ENCODE measurements at regions not wholly inside any gene's neighbourhood (a gene's known extent, or its start where the extent isn't known, plus 50 kb on each side); places are given as distances from the start of the nearest gene placed in this dataset.
"Not testable (repeated sequence)": the region's sequence is repeated elsewhere in the genome, so short reads cannot be mapped to it uniquely, and the experiment has no call there.

DNA sequence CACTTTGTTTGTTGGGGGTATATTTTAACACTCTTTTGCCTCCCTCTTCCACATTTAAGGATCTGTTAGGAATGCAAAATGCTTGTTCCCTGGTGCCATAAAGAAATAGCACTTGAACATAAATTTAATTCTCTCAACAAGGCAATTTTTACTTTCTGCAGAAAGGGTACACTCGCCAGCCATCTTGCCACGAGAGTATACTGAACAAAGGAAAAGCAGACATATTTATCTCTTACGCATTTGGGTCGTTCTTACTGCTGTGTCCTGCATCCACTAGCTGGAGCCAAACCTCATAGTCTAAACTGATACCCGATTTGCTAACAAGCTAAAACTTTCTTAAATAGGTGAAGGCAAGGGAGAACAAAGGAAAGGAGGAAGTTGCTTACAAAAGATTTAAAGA, 129.5 kb downstream of the B3GNT2 start:
- DNase-seq, result no peak

DNA sequence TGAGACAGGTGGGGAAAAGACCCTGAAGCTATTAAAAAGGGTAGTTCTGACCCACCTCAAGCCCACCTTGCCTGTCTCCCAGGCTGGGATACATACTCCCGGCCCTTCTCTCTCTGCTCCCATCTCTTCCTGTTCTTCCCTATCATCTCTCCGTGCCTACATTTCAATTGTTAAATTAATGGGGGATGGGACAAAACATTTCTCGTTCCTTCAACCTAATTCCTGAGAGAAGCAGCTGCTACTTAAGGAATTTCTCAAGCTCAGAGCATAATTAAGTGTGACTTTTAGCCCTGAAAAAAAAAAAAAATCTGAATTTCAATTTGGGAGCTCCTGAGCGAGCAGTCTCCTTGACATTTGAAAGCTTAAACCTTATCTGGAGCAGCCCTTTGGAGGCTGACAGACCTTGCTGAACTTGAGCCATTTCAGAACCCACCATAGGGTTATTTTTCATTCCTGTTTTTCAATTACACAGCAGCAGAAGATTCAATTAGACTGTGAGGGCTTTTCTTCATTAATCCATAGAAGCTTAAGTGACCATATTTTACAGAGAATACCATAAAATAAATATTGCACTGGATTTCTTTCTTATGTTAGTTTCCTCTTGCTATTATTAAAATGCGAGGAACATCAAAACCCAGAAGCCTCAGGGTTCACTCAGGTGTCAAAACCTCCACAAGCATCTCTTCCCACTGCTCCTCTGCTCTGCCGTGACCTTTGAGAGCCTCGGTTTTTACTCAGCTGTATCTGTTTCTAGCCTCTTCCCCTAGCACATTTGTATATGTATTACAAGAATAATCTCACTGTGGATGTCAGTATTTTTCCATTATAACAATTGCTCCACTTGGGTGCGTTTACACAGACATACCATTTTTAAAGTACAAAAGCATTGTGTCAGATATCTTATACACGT, 125.7 kb downstream of the B3GNT2 start:
- no peak for DNase-seq

DNA sequence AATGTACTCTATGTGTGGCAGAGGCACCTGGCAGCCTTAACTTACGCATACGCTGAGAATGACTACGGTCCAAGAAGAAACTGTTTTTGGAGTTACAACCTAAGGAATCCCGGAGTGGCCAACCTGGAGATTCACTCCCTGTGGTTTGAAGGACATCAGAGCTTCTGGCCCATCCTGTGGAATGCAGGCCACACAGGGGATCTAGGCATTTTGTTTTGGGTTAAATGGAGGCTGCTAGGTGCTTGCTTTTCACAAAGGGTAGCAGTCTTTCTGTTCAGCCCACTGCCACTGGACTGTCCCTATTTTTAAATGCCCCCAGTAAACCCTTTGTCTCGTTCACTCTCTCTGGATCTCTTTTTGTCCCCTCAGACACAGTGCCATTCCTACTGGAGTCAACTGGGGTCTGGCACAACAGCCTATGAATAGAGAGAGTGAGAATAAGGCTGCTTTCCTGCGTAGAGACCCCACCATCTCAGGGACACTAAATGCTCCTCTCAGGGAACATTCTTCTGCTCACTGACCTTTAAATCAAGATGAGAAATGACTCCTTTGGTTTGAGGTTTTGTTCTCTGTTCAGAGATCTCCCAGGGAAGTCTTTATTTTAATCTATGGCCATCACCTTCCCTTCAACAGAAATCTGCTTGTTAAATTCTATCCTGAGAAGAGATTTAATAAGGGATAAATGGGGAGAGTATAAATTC, 124.9 kb downstream of the B3GNT2 start:
- no peak for DNase-seq

DNA sequence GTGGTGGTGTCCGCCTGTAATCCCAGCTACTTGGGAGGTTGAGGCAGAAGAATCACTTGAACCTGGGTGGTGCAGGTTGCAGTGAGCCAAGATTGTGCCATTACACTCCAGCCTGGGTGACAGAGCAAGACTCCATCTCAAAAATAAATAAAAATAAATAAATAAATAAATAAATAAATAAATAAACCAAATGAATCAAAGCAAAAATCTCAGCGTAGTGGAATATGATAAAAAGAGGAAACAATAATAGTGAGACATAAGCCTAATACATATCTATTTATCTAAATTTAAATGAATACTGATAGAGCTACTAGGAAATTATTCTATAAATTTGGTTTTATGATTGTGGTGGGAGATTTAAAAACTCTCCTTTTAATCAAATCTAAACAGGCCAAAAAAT, 124.2 kb downstream of the B3GNT2 start:
- DNase-seq, result not testable (repeated sequence)

DNA sequence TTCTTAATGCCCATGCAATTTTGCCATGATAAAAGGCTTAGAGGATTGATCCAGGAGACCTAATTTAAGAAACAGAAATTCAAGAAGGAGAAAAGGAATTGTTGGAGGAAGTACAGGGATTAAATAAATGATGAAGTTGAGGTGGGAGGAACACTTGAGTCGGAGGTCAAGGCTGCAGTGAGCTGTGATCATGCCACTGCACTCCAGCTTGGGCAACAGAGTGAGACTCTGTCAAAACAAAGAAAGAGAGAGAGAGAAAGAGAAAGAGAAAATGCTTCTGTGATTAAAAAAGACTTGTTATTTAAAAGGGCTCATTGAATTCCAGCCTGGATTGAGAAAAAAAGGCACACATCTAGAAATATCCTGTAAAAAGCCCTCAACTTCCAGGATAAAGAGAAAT, 123.2 kb downstream of the B3GNT2 start:
- no peak for DNase-seq

DNA sequence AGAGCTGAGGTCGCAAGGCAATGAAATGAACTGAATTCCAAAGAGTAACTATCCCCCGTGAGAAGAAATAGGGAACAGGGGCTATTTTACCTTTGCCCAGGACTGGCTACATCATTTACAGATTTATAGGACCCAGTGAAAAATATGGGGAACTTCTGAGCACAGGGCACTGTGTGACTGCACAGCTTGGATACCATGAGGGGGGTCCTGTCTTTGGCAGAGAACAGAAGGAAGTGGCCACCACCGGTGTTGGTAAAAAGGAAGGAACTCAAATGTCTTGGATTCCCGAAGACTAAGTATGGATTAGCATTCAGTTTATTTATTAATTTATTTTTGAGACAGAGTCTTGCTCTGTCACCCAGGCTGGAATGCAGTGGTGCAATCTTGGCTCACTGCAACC, 119.6 kb downstream of the B3GNT2 start:
- DNase-seq, result no peak

DNA sequence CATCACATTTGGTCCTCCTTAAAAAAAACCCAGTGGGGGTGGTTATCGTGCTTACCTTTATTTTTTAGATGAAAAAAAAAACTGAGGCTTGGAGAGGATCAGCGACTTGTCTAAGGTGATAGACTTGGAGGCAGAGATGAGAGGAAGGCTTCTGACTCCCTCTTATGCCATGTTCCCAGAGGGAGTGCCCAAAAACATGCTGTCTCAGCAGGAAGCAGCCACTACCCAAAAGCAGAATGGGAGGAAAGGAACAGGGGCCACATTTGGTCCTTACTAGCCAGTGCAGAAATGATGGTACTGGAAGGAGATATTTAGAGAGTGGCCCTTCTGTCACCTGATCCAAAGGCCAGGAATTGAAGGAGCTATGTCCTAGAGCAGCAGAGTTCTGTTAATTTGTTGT, 118.4 kb downstream of the B3GNT2 start:
- no peak for DNase-seq

DNA sequence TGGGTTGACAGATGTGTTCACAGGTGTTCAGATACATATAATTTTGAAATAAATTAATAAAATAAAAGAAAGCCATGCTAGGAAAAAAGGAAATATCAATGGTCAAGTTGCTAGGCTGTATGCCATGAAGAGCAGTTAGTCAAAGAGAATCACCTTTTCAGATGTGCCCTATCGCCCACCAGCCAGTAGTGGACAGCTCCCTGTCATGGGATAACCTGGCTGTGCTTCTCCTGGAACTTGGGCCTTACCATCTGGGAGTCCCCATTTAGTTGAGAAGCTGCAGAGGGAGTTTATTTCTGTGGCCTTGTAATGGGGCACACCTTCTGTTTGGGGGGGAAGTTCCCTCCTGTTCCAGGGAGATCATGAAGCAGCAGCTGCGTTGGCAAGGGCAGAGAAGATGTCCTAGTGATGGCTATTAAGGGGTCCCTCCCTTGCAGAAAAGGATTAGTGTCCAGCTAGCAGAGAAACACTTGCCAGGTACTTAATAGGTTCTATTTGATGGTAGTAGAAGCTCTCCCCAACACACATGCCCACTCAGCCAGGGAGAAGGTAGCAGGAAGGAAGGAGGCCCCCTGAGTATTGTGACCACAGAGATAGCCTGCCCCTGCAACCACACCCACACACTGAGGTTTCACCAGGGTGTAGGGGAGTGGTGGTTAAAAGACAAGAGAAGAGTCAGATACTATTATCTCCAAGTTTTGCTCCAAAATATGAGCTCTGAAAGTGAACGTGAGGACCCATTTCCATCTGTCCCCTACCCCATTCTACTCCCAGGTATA, 117.7 kb downstream of the B3GNT2 start:
- DNase-seq, result no peak

DNA sequence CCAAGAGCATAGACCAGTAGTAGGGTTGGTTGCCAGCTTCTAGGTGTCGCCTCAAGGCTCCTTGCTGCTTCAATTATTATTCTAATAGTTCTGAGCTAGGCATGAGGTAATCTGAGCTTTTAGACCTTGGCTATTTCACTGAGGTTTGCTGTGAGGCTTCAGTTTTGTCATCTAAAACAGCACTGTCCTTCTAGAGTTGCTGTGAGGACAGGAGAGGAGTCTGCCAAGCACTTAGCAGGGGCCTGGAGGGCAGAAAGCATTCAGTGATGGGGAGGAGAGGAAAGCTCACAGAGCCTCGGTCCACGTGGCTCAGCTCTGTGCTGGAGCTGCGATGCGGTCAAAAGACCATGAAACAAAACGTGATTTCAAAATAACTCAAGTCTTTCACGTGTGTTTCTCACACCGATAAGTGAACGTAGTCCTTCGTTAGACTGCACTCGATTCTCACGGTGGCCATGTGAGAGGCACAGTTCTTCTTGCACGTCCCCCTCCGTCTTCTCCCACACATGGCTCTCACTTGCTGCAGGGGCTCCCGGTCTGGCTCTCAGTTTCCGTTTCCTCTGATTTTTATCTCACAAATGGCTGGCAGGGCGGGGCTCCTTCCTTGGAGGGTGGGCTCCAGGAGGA, 113.7 kb downstream of the B3GNT2 start:
- DNase-seq, result peak in 1 of 2 donors; percentile 22

DNA sequence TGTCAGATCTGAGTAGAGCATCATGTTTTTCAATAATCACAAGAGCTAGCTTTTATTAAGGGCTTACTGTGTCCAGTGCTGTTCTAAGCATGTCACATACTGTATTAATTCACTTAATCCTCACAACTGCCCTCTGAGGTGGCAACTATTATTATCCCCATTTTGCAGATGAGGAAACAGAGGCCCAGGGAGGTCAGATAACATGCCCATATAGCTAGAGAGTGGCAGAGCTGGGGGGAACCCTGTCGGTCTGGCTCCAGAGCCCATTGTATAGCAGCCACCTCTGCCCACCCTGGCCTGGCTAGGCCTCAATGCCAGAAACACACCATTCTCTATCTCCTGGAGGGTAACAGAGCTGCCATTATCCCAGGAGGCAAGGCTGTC, 113.2 kb downstream of the B3GNT2 start:
- DNase-seq, result no peak

DNA sequence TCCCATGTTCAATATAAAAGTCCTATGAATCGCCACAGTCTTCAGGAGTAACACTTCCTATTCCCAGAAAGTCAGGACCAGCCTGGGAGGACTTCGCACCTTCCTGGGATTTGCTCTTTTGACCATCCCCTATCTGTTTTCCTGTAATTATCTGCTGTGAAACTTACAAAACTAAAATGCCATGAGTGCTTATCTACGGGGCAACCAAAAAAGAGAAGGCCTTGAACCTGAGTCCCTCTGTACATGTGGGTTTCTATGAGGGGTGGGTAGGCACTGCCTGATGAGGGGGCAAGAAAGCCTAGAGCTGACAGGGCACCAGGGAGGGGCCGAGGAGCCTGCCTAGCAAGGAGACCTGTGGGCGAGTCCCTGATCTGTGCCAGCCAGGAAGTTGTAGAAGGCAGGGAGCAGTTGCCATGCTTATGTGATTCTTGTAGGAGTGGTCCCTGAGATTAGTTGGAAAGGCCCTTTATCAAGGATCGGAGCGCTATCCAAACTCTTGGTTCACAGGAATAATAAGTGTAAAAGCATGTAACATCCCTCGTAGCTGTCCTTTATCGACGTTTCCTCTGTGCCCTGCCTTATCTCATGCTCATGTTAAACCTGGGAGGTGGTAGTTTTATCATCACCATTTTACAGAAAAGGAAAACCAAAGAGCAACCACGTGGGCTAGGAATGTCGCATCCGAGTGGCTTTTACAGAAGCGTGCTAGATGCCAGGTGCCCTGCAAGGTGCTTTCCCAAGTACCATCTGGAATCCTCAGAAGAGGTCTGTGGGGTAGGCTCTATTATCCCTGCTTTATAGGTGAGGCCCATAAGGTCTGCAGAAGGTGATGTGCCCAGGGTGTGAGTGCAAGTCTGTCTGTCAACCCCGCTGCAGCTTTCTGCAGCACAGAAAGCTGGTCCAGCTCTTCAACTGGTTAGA, 111.8 kb downstream of the B3GNT2 start:
- DNase-seq, result no peak

DNA sequence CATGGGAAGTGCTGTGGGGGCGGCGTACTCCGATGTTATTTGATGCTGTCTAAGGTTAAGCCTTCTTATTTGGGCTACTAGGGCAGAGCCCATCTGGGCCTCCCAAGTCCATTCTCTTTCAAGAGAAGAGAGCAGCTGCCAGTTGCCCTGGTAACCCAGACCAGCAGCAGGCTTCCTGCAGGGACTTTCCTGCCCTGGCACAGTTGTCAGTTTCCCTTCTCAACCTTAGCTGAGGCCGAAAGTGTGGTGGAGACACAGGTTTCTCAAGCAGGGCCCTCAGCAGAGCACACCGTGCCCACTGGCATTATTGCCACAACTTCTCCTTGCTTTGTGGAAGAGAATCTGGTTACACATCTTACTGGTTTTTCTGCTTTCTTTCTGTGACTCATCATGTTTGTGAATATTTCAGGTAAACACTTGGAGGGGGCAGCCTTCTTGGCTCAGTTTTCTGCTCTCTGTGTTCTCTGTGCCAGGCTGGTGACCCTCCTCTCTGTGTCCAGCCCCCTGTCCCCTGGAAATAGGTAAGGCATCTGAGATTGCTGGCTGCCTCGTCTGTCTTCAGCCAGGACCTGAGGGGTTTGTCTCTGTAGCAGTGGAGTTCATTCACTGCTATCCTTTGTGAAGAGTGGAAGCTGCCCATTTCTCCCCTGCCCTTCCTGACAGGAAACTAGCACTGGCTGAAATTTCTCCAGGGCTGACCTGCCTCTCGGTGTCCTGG, 111.0 kb downstream of the B3GNT2 start:
- peak in 1 of 2 donors; percentile 15 for DNase-seq

DNA sequence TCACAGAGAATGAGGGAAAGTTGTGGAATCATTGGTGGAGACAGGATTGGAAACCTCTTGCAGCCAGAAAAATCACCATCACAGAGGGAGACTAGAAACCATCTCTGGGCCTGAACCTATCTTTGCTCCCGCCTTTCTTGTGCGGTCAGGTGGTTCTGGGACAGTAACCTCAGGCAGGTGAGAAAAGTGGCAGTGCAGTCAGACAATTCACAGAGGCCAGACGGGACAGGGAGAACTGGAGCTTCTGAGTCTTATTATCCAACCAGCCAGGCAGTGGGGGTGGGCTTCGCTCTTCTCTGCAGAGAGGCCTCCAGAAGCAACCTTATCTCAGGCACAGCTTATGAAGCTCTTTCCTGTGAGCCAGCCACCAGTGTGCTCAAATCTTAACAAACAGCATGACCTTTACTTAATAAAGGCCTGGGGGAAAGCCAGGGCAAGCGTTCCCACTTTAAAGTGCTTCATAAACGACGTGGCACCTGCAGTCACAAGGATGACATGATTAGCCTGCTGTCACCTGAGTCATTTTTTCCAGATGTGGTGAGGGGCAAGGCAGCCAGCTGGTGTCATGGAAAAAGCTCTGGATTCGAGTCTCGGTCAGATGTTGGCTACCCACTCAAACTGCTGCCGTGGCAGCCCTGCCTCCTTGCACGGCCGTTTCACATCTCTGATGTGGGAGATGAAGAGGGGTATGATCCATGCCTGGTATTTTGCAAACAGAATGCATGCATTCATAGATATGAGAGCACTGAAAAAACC, 109.7 kb downstream of the B3GNT2 start:
- peak; percentile 58 to 65 for DNase-seq

DNA sequence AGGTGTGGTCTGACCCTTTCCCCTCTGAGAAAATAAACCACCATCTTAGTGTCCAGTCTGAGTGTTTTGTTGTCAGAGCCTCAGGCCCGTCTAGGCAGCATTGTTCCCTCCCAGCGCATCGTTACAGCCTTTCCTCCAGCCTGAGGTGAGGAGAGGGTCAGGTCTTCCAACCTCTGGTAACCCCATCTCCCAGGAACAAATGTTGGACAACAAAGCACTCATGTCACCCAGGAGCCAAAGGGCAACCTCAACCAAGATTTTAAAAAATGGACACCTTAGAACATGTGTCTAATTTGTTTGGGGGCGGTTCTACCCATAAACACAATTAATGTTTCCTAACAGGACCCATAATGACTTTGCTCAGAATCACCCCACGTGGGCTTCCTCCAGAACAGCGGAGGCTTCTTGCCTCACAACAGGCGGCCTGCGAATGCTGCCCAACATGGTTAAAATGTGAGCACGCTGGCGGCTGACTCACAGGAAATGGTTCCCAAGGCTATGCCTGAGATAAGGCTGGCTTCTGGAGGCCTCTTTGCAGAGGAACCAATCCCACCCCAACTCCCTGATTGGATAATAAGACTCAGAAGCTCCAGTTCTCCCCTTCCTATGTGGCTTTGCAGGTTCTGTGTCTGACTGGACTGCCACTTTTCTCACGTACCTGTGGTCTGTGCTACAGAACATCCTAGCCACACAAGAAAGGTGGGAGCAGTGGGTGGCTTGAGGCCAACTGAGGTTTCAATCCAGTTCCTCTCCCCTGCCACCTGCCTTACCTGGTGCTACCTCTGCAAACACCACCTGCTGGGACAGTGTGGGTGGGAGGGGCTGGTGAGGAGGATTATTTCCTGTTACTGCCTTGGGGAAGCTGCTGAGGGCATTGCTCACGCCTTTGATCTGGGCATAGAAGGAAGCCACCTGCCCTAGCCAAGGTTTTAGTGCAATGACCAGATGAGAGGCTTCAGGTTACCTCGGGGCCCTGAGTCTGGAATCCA, 108.8 kb downstream of the B3GNT2 start:
- DNase-seq, result peak; percentile 23 to 26

DNA sequence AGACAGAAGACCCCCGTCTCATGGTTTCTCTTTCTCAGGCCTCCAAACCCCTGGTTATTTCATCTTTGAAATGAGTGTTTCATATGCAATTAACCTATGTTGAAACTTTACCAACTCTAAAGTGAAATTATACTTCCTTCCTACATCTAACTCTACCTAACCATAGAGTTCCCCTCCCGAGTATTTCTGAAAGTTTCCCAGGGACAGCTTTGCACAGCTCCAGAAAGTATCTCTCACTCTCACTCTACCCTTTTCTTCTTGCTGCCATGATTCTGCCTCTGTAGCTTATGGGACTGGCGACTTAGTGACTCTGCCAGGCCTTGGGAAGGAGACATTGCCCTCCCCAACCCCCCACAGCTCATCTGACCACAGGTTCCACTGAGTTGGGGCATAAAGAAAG, 107.9 kb downstream of the B3GNT2 start:
- no peak for DNase-seq

DNA sequence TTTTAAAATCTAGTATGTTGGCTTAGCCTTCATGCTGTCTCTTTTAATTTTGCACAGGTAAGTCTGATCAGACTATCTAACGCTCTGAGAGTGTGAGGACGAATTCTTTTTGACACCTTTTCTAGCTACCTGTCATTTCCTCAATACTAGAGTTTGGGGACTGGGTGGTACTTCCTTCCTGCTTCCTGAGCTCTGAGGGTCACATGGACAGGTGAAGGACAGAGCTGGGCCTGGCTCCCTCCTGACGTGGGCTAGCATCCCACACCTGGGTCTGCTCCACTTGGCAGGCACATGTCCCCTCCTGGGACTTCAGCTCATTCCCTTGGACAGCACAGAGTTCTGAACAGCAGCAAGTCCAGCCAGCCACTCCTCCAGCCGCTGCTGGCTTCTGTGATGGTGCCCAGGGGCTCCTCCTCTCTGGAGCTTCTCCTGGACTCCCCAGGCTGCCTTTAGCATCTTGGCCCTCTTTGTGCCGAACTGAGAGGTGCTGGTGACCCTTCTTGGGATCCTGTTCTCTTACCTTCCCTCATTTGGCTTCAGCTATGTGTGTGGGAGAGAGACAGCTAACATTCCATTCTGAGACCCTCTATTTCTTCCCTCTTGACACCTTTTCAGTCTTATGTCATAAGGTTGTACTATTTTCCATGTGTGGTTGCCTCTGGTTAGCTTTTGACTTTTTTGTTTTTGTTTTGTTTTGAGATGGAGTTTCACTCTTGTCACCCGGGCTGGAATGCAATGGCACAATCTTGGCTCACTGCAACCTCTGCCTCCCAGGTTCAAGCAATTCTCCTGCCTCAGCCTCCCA, 106.9 kb downstream of the B3GNT2 start:
- DNase-seq, result no peak

DNA sequence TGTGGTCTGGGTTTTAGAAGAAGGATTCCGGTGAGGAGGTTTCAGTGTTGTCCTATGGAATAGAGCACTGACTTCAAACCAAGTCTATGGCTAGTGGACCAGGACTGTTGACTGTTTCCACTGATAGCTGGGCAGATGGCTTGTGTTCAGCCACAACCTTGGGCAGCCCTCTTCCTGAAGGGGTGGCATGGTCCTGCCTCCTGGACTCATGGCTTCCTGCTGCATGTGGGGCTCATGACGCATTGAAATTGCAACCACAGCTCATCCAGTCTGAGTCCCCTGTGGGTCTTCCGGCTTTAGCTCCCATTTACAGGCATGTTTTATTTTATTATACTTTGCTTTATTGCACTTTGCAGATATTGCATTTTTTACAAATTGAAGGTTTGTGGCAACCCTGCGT, 105.0 kb downstream of the B3GNT2 start:
- no peak for DNase-seq

DNA sequence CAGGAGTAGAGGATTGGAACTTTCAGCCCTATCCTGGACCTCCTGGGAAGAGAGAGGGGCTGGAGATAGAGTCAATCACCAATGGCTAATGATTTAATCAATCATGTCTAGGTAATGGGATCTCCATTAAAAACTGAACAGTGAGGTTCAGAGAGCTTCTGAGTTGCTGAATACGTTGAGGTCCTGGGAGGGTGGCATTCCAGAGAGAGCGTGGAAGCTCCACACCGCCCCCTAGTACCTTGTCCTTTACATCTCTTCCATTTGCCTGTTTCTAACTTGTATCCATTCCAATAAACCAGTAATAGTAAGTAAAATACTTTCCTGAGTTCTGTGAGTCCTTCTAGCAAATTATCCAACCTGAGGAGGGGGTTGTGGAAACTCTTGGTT, 101.7 kb downstream of the B3GNT2 start:
- DNase-seq, result no peak
